HG03460 (cell line): ENCODE measurements at regions not wholly inside any gene's neighbourhood (a gene's known extent, or its start where the extent isn't known, plus 50 kb on each side); places are given as distances from the start of the nearest gene placed in this dataset.

Experiments used
- ATAC-seq: cut with Tn5 transposase; IDR thresholded peaks from one replicate; pipeline ENCODE4 v1.9.1; 2021; ENCODE audit not compliant: unreplicated experiment

- ATAC-seq, result no peak
Measured at GRCh38 chr13:104869501-104869900, 1666.0 kb downstream of the EFNB2 start.

- no peak for ATAC-seq
Measured at GRCh38 chr13:104868806-104869205, 1666.7 kb downstream of the EFNB2 start.

- no peak for ATAC-seq
Measured at GRCh38 chr13:104855581-104855980, 1679.9 kb downstream of the EFNB2 start.

- ATAC-seq, result no peak
Measured at GRCh38 chr13:104854698-104855097, 1680.8 kb downstream of the EFNB2 start.

- ATAC-seq, result no peak
Measured at GRCh38 chr13:104854007-104854406, 1681.5 kb downstream of the EFNB2 start.

GRCh38 chr13:104847922-104848321 lies 1687.5 kb downstream of the EFNB2 start:
- no peak for ATAC-seq

GRCh38 chr13:104843401-104843800 lies 1692.1 kb downstream of the EFNB2 start:
- no peak for ATAC-seq

GRCh38 chr13:104841110-104841509 lies 1694.4 kb downstream of the EFNB2 start:
- ATAC-seq, result no peak

GRCh38 chr13:104837756-104838155 lies 1697.7 kb downstream of the EFNB2 start:
- no peak for ATAC-seq

GRCh38 chr13:104833221-104833620 lies 1702.2 kb downstream of the EFNB2 start:
- no peak for ATAC-seq

GRCh38 chr13:104832231-104832630 lies 1703.2 kb downstream of the EFNB2 start:
- no peak for ATAC-seq

GRCh38 chr13:104831831-104832230 lies 1703.6 kb downstream of the EFNB2 start:
- ATAC-seq, result no peak

- ATAC-seq, result no peak
Measured at GRCh38 chr13:104823709-104824108, 1711.8 kb downstream of the EFNB2 start.

- no peak for ATAC-seq
Measured at GRCh38 chr13:104823071-104823470, 1712.4 kb downstream of the EFNB2 start.

GRCh38 chr13:104817271-104817670 lies 1718.2 kb downstream of the EFNB2 start:
- ATAC-seq, result no peak

GRCh38 chr13:104816726-104817125 lies 1718.7 kb downstream of the EFNB2 start:
- no peak for ATAC-seq

- ATAC-seq, result no peak
Measured at GRCh38 chr13:104810242-104810641, 1725.2 kb downstream of the EFNB2 start.

GRCh38 chr13:104809483-104809882 lies 1726.0 kb downstream of the EFNB2 start:
- ATAC-seq, result no peak

GRCh38 chr13:104805346-104805745 lies 1730.1 kb downstream of the EFNB2 start:
- ATAC-seq, result no peak

GRCh38 chr13:104799152-104799551 lies 1732.9 kb upstream of the SLC10A2 start:
- no peak for ATAC-seq

- ATAC-seq, result no peak
Measured at GRCh38 chr13:104798486-104798885, 1732.3 kb upstream of the SLC10A2 start.

- ATAC-seq, result no peak
Measured at GRCh38 chr13:104796581-104796980, 1730.4 kb upstream of the SLC10A2 start.

- ATAC-seq, result no peak
Measured at GRCh38 chr13:104785952-104786351, 1719.7 kb upstream of the SLC10A2 start.

GRCh38 chr13:104784891-104785290 lies 1718.7 kb upstream of the SLC10A2 start:
- ATAC-seq, result no peak
